HEK293 (cell line): ENCODE measurements at regions not wholly inside any gene's neighbourhood (a gene's known extent, or its start where the extent isn't known, plus 50 kb on each side); places are given as distances from the start of the nearest gene placed in this dataset.

ENCODE experiments used
- WT1 ChIP-seq: fragments of 450-650 bp; formaldehyde crosslinking; IDR thresholded peaks from 2 replicates; pipeline ENCODE4 v1.5.1; 2016; ENCODE audit warnings: missing biosample characterization, missing genetic modification characterization
- ZBTB7A ChIP-seq: fragments of 450-650 bp; formaldehyde crosslinking; IDR thresholded peaks from 2 replicates; pipeline ENCODE4 v1.5.1; 2016; ENCODE audit warnings: low read depth, missing biosample characterization, missing genetic modification characterization
- TF ChIP-seq, protein P1 (sequence below): fragments of 450-650 bp; formaldehyde crosslinking; IDR thresholded peaks from 2 replicates; pipeline ENCODE4; 2016; ENCODE audit warnings: missing biosample characterization, missing genetic modification characterization

- TF ChIP-seq ZBTB7A (tag by site-specific recombination) (no peak), WT1 (tag by site-specific recombination) (no peak)
- TF ChIP-seq, protein P1, sequence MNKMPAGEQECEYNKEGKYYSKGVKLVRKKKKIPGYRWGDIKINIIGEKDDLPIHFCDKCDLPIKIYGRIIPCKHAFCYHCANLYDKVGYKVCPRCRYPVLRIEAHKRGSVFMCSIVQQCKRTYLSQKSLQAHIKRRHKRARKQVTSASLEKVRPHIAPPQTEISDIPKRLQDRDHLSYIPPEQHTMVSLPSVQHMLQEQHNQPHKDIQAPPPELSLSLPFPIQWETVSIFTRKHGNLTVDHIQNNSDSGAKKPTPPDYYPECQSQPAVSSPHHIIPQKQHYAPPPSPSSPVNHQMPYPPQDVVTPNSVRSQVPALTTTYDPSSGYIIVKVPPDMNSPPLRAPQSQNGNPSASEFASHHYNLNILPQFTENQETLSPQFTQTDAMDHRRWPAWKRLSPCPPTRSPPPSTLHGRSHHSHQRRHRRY (tag by site-specific recombination) = no peak
Observed at GRCh38 chr6:149142924-149143429, 174.5 kb upstream of the TAB2 start.
